ENCODE measurements at regions not wholly inside any gene's neighbourhood (a gene's known extent, or its start where the extent isn't known, plus 50 kb on each side); places are given as distances from the start of the nearest gene placed in this dataset.

- Histone ChIP-seq H3K4me3 (no peak overlapping the region), H3K4me1 (no peaks in the 10 kb centered on the region), H3K27me3 (no peaks in the 10 kb centered on the region), H3K36me3 (no peaks in the 10 kb centered on the region), H3K9me3 (peaks cover 0 to 32% (median 0%) of the 10 kb centered on the region in 11 donors), H3K27ac (no peak overlapping the region)
- TF ChIP-seq, protein P1, sequence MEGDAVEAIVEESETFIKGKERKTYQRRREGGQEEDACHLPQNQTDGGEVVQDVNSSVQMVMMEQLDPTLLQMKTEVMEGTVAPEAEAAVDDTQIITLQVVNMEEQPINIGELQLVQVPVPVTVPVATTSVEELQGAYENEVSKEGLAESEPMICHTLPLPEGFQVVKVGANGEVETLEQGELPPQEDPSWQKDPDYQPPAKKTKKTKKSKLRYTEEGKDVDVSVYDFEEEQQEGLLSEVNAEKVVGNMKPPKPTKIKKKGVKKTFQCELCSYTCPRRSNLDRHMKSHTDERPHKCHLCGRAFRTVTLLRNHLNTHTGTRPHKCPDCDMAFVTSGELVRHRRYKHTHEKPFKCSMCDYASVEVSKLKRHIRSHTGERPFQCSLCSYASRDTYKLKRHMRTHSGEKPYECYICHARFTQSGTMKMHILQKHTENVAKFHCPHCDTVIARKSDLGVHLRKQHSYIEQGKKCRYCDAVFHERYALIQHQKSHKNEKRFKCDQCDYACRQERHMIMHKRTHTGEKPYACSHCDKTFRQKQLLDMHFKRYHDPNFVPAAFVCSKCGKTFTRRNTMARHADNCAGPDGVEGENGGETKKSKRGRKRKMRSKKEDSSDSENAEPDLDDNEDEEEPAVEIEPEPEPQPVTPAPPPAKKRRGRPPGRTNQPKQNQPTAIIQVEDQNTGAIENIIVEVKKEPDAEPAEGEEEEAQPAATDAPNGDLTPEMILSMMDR (IDR thresholded peaks at IDR 0.05) = no peak
- 80 to 83% methylated on average over 1 of the region's 1 CpG for WGBS, 2 donors
- DNase-seq (no peak), ATAC-seq (no peak)
- intact Hi-C loops (cut with DNase I) = no loop called here
Observed at GRCh38 chr6:133156689-133157088, 84.5 kb upstream of the EYA4 start.

DNA sequence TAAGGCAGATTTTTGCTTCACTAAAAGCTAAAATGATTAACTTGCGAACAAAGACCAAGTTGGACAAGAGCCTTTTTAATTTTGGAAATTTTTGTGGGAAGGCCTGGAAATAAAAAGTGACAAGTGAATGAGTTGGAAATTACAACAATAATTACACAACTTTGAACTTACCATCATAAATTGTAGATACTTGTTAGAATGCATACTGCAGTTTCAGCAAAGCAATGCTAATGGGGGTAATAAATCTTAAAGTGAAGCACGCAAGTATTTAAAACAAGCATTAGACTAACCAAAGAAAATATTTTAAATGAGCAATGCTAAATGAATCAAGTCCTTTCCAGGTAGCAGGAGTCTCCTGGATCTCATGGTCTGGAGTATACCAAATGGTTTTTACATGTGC is 83.2 kb upstream of the EYA4 start:
- DNase-seq (no peak), ATAC-seq (no peak)
- H3K27me3 ChIP-seq = no peaks in the 10 kb centered on the region
- peaks cover 0 to 19% (median 0%) of the 10 kb centered on the region in 11 donors for H3K9me3 ChIP-seq
- no peaks in the 10 kb centered on the region for H3K4me1 ChIP-seq
- no peak overlapping the region for H3K4me3 ChIP-seq
- H3K36me3 ChIP-seq = no peaks in the 10 kb centered on the region
- 95 to 98% methylated on average over 2 of the region's 2 CpGs for WGBS, 2 donors
- H3K27ac ChIP-seq = no peak overlapping the region
- intact Hi-C loops (cut with DNase I) = no loop called here
- TF ChIP-seq, protein P1 (IDR thresholded peaks at IDR 0.05) = no peak

DNA sequence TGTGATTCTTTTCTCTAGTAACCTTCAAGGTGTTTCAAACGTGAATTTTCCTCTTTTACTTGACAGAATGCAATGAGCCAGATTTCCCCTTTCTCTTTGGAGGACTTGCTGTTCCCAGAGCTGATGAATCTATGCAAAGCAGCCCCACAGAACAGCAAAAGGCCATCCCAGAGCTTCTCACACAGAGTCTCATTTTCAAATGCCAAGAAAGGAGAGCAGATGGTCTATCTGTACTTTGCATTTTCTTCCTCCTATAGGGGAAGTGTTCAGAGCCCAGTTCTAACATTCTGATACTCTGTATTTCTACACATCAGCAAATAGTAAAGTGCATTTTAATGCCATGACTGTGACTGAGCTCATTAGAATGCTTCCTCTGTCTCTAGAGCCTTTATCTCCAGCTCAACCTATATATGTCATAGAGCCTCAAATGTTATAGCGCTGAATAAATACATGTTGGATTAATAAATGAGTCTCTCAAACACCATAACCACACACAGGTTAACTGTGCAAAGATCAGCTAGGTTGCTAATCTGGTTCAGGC is 81.8 kb upstream of the EYA4 start:
- Histone ChIP-seq H3K36me3 (no peaks in the 10 kb centered on the region), H3K9me3 (peaks cover 0 to 9% (median 0%) of the 10 kb centered on the region in 11 donors), H3K4me3 (no peak overlapping the region), H3K27me3 (no peaks in the 10 kb centered on the region), H3K27ac (no peak overlapping the region), H3K4me1 (no peaks in the 10 kb centered on the region)
- intact Hi-C loops (cut with DNase I) = no loop called here
- TF ChIP-seq, protein P1 (IDR thresholded peaks at IDR 0.05) = no peak
- WGBS, 2 donors = 64 to 72% methylated on average over 2 of the region's 2 CpGs
- DNase-seq (no peak), ATAC-seq (no peak)

- Histone ChIP-seq H3K36me3 (no peaks in the 10 kb centered on the region), H3K4me1 (no peaks in the 10 kb centered on the region), H3K4me3 (no peak overlapping the region), H3K27me3 (no peaks in the 10 kb centered on the region), H3K9me3 (no peaks in the 10 kb centered on the region), H3K27ac (no peak overlapping the region)
- DNase-seq (no peak), ATAC-seq (no peak)
- intact Hi-C loops (cut with DNase I) = loop anchor here in 2 of 10 donors (5.0 to 10.0 kb wide), 2 partner anchors 196 to 1937 kb away; no protein-coding TSS in a partner anchor
- TF ChIP-seq, protein P1 (IDR thresholded peaks at IDR 0.05) = no peak
- WGBS, 2 donors = 77 to 80% methylated on average over 2 of the region's 2 CpGs
Observed at GRCh38 chr6:133160536-133160935, 80.6 kb upstream of the EYA4 start.

Measured in heart right ventricle (tissue), 16 donors.